HCT116 (cell line): ENCODE measurements at regions not wholly inside any gene's neighbourhood (a gene's known extent, or its start where the extent isn't known, plus 50 kb on each side); places are given as distances from the start of the nearest gene placed in this dataset.
A peak's percentile ranks its signal among the peaks of the same experiment; 100 is the strongest.

Source experiments
- ATAC-seq: fragments of 200-7000 bp; cut with Tn5 transposase; 2 replicates; pipeline ENCODE4 v1.9.1; 2020; ENCODE audit warnings: mild to moderate bottlenecking, moderate library complexity
- BruUV-seq: library from RNA; stranded (reverse); fragments of 400-500 nt; replicated peaks from 2 replicates; lab custom pipeline; 2021; lab: Mats Ljungman, UMichigan
- CTCF ChIA-PET: fragments of 300-600 bp; sonication (Branson Sonifier 250); formaldehyde crosslinking; loops from one replicate; lab custom pipeline; 2021; ENCODE audit warnings: antibody characterized with exemption; lab: Charles Lee
- POLR2A ChIA-PET: fragments of 300-600, 350-600 bp; sonication (Branson Sonifier 250); formaldehyde crosslinking; loops from one replicate; lab custom pipeline; 2021; ENCODE audit warnings: antibody characterized with exemption; lab: Charles Lee
- RAD21 ChIA-PET, 2 experiments: fragments of 300-600 bp; sonication (Branson Sonifier 250); formaldehyde crosslinking; loops; one replicate each; lab custom pipeline; 2023; ENCODE audit warnings: low total read pairs in 2 of 2; ENCODE audit not compliant: uncharacterized antibody in 2 of 2, unreplicated experiment in 2 of 2, low non-redundant PET in 1 of 2; lab: Charles Lee
- DNase-seq: peaks from one replicate; pipeline ENCODE4 v3.0.0-alpha.2; 2010; ENCODE audit warnings: low read depth, low spot score
- H2AFZ ChIP-seq: fragments of 200-600 bp; shearing (Covaris generic), sonication (generic); 2 replicates; pipeline ENCODE4 v1.6.1; 2017; ENCODE audit warnings: low read depth, mixed run types, mixed read lengths, antibody characterized with exemption, low read length; ENCODE audit not compliant: poor library complexity, severe bottlenecking
- H3K27ac ChIP-seq: 2 replicates; pipeline ENCODE4 v1.5.1; 2012; ENCODE audit warnings: low read depth, low read length
- H3K27me3 ChIP-seq: fragments of 200-600 bp; sonication (generic); 2 replicates; pipeline ENCODE4 v1.6.1; 2016; ENCODE audit warnings: mixed run types, low read length, mixed read lengths; ENCODE audit not compliant: insufficient read depth
- H3K36me3 ChIP-seq, 2 experiments: fragments of 200-500 bp in 1 of 2; fragments of 200-600 bp in 1 of 2; sonication (Bioruptor generic) in 1 of 2; sonication (generic) in 1 of 2; 2 replicates each; pipeline versions ENCODE4 v1.5.1 to v1.6.1; 2014 to 2016; ENCODE audit warnings: low read length in 2 of 2, inconsistent platforms in 1 of 2, mixed read lengths in 1 of 2, mixed run types in 1 of 2; ENCODE audit not compliant: insufficient read depth in 2 of 2, control insufficient read depth in 1 of 2
- H3K4me1 ChIP-seq, 2 experiments: fragments of 200-600 bp in 1 of 2; sonication (generic) in 1 of 2; 2 replicates each; pipeline versions ENCODE4 v1.5.1 to v1.6.1; 2012 to 2017; ENCODE audit warnings: low read length in 2 of 2, inconsistent platforms in 1 of 2, mild to moderate bottlenecking in 1 of 2, mixed read lengths in 1 of 2, mixed run types in 1 of 2, moderate library complexity in 1 of 2; ENCODE audit not compliant: insufficient read depth in 2 of 2, control insufficient read depth in 1 of 2
- H3K4me2 ChIP-seq: fragments of 200-600 bp; sonication (generic); 2 replicates; pipeline ENCODE4 v1.6.1; 2017; ENCODE audit warnings: mixed run types, low read length, mixed read lengths
- H3K4me3 ChIP-seq, 2 experiments: fragments of 200-600 bp in 1 of 2; sonication (generic) in 1 of 2; replicated peaks in 1 of 2; 2 replicates each; pipeline ENCODE4 v1.5.1; 2011 to 2016; ENCODE audit warnings: low read length in 2 of 2, control low read depth in 1 of 2, low read depth in 1 of 2, mild to moderate bottlenecking in 1 of 2, mixed read lengths in 1 of 2, mixed run types in 1 of 2
- H3K79me2 ChIP-seq: fragments of 200-600 bp; sonication (generic); 2 replicates; pipeline ENCODE4 v1.6.1; 2017; ENCODE audit warnings: mild to moderate bottlenecking, mixed run types, low read length, moderate library complexity, mixed read lengths; ENCODE audit not compliant: insufficient read depth
- H3K9ac ChIP-seq: fragments of 200-600 bp; sonication (generic); 2 replicates; pipeline ENCODE4 v1.6.1; 2016; ENCODE audit warnings: low read length, mixed read lengths
- H3K9me2 ChIP-seq: fragments of 200-600 bp; sonication (generic), shearing (Covaris generic); 2 replicates; pipeline ENCODE4 v1.6.1; 2017; ENCODE audit warnings: mixed run types, mild to moderate bottlenecking, moderate library complexity; ENCODE audit not compliant: insufficient read depth
- H3K9me3 ChIP-seq, 2 experiments: fragments of 200-500 bp in 1 of 2; fragments of 200-600 bp in 1 of 2; sonication (Bioruptor generic) in 1 of 2; sonication (generic) in 1 of 2; 2 replicates each; pipeline ENCODE4 v1.6.1; 2014 to 2017; ENCODE audit warnings: low read length in 2 of 2, mixed read lengths in 2 of 2, inconsistent platforms in 1 of 2, low read depth in 1 of 2, mild to moderate bottlenecking in 1 of 2, mixed run types in 1 of 2, moderate library complexity in 1 of 2; ENCODE audit not compliant: control insufficient read depth in 1 of 2, insufficient read depth in 1 of 2
- H4K20me1 ChIP-seq: fragments of 200-600 bp; sonication (generic), shearing (Covaris generic); 2 replicates; pipeline ENCODE4 v1.6.1; 2017; ENCODE audit warnings: mixed run types, mild to moderate bottlenecking, moderate library complexity; ENCODE audit not compliant: insufficient read depth
- ATF3 ChIP-seq: IDR thresholded peaks from 2 replicates; pipeline ENCODE4 v1.6.1; 2012
- CBX3 ChIP-seq: IDR thresholded peaks from 2 replicates; pipeline ENCODE4 v1.6.1; 2012; ENCODE audit warnings: low read depth
- EGR1 ChIP-seq: IDR thresholded peaks from 2 replicates; pipeline ENCODE4 v1.6.1; 2012; ENCODE audit warnings: low read depth
- FOSL1 ChIP-seq: IDR thresholded peaks from 2 replicates; pipeline ENCODE4 v1.6.1; 2012; ENCODE audit warnings: low read depth
- JUND ChIP-seq: IDR thresholded peaks from 2 replicates; pipeline ENCODE4 v1.6.1; 2012
- MAX ChIP-seq: IDR thresholded peaks from 2 replicates; pipeline ENCODE4 v1.6.1; 2012
- POLR2AphosphoS5 ChIP-seq: IDR thresholded peaks from 2 replicates; pipeline ENCODE4 v1.6.1; 2011; ENCODE audit warnings: mild to moderate bottlenecking, low read depth, low read length, moderate library complexity
- RAD21 ChIP-seq: IDR thresholded peaks from 2 replicates; pipeline ENCODE4 v1.6.1; 2012; ENCODE audit warnings: low read depth, mild to moderate bottlenecking
- SP1 ChIP-seq: IDR thresholded peaks from 2 replicates; pipeline ENCODE4 v1.6.1; 2012; ENCODE audit warnings: low read depth
- SRF ChIP-seq: IDR thresholded peaks from 2 replicates; pipeline ENCODE4 v1.6.1; 2012; ENCODE audit warnings: low read depth
- TCF7L2 ChIP-seq: IDR thresholded peaks from 2 replicates; pipeline ENCODE4 v1.7.0; 2011; ENCODE audit warnings: borderline replicate concordance, inconsistent platforms; ENCODE audit not compliant: insufficient read depth, insufficient read length; ENCODE audit errors: extremely low read depth
- intact Hi-C: fragments of 100-400 bp; cut with micrococcal nuclease; formaldehyde crosslinking; loops from 2 replicates; pipeline ENCODE4 v1.10.0; 2022

GRCh38 chr21:35932232-35932911 lies 128.0 kb downstream of the SETD4 start:
- intact Hi-C loops: loop anchor here (2.0 to 5.0 kb wide), 3 partner anchors 532 to 1044 kb away; no protein-coding TSS in a partner anchor
- peak; percentile 89 for ATAC-seq
- ChIA-PET POLR2A (interaction anchor here (0.7 kb wide), 1 partner anchor 92 kb away, joined by 3 read pairs; no protein-coding TSS in a partner anchor), CTCF (interaction anchor here (1.2 to 1.9 kb wide), 4 partner anchors 15 to 1244 kb away, joined by 3 to 8 read pairs (median 5); no protein-coding TSS in a partner anchor), RAD21 (no interaction called here)
- H3K4me2 ChIP-seq: peak overlapping the region; percentile 57
- H3K27me3 ChIP-seq: no peaks in the 10 kb centered on the region
- H2AFZ ChIP-seq: peak overlapping the region; percentile 37
- H3K9me3 ChIP-seq: no peaks in the 10 kb centered on the region
- peak; percentile 91 for DNase-seq
- no peaks in the 10 kb centered on the region for H4K20me1 ChIP-seq
- 0 out of 4 replicates have a peak overlapping the region, but pooled peaks of 1 of the 2 experiments have one; percentile 4 for H3K4me3 ChIP-seq
- peak overlapping the region; percentile 42 for H3K27ac ChIP-seq
- H3K9me2 ChIP-seq: no peaks in the 10 kb centered on the region
- peaks cover 23 to 31% of the 10 kb centered on the region in 2 experiments for H3K4me1 ChIP-seq
- no peaks in the 10 kb centered on the region for H3K79me2 ChIP-seq
- BruUV-seq: no TSS peak
- H3K36me3 ChIP-seq: no peaks in the 10 kb centered on the region
- H3K9ac ChIP-seq: no peak overlapping the region
- no peak for TF ChIP-seq POLR2AphosphoS5
- TF ChIP-seq SRF: 0 out of 2 replicates have a peak, but pooled peaks have one; percentile 28
- TF ChIP-seq CBX3: peak; percentile 44; the same call in 1 of the 2 replicates
- peak; percentile 53; the same call in 1 of the 2 replicates for TF ChIP-seq JUND
- no peak for TF ChIP-seq ATF3
- TF ChIP-seq SP1: peak; percentile 44
- TF ChIP-seq TCF7L2: no peak
- peak; percentile 49 for TF ChIP-seq FOSL1
- peak; percentile 73 for TF ChIP-seq MAX
- 0 out of 2 replicates have a peak, but pooled peaks have one; percentile 4 for TF ChIP-seq RAD21
- peak; percentile 55 for TF ChIP-seq EGR1
